ENCODE measurements at regions not wholly inside any gene's neighbourhood (a gene's known extent, or its start where the extent isn't known, plus 50 kb on each side); places are given as distances from the start of the nearest gene placed in this dataset.
A peak's percentile ranks its signal among the peaks of the same experiment; 100 is the strongest.

GRCh38 chr18:76584414-76585310 is 89.6 kb upstream of the ZNF516 start:
- no peak for FAIRE-seq
- Histone ChIP-seq H2AFZ (ENCODE audit: low read length) (no peak overlapping the region), H3K4ac (replicated peaks; ENCODE audit: insufficient read length, low read depth, low read length) (no peak overlapping the region), H3K56ac (replicated peaks; ENCODE audit: insufficient read length, low read depth, low read length) (no peak overlapping the region), H3K23ac (ENCODE audit: insufficient read length) (no peak overlapping the region), H2BK120ac (replicated peaks; ENCODE audit: low read depth, low read length) (no peak overlapping the region), H4K8ac (ENCODE audit: extremely low read depth, insufficient read depth, low read length) (no peak overlapping the region), H3K4me2 (ENCODE audit: insufficient read depth in 1 of 2, low read depth in 2 of 2, low read length in 2 of 2) (no peak overlapping the region), H3K79me2 (ENCODE audit: control insufficient read depth in 1 of 2, insufficient read depth in 2 of 2, low read length in 2 of 2) (no peaks in the 10 kb centered on the region; a peak in 1 of 4 replicates), H2BK15ac (ENCODE audit: low read length) (no peak overlapping the region), H4K91ac (replicated peaks; ENCODE audit: insufficient read length, low read length) (no peak overlapping the region), H4K20me1 (replicated peaks in 1 of 2; ENCODE audit: control insufficient read depth in 1 of 2, insufficient read depth in 2 of 2, low read length in 2 of 2) (no peaks in the 10 kb centered on the region), H2BK5ac (ENCODE audit: low read depth, low read length) (no peak overlapping the region), H2BK20ac (ENCODE audit: low read length) (no peak overlapping the region), H3K27ac (ENCODE audit: low read depth, low read length) (no peak overlapping the region), H3K18ac (ENCODE audit: extremely low read depth, low read length) (no peak overlapping the region), H3K79me1 (ENCODE audit: low read depth, low read length) (no peaks in the 10 kb centered on the region), H4K5ac (ENCODE audit: insufficient read length, low read depth, low read length) (no peak overlapping the region), H3K23me2 (ENCODE audit: low read depth, low read length) (no peaks in the 10 kb centered on the region), H2AK5ac (ENCODE audit: low read depth, low read length) (no peak overlapping the region), H3K4me3 (ENCODE audit: extremely low read depth in 1 of 4, insufficient read depth in 2 of 4, low read depth in 3 of 4, low read length in 4 of 4) (no peak overlapping the region), H3K9ac (replicated peaks in 1 of 4; ENCODE audit: extremely low read depth in 1 of 4, low read depth in 3 of 4, low read length in 3 of 4) (no peak overlapping the region), H3K14ac (ENCODE audit: insufficient read length) (no peak overlapping the region), H2BK12ac (ENCODE audit: low read depth, low read length) (no peak overlapping the region), H3K27me3 (replicated peaks in 1 of 4; ENCODE audit: control insufficient read depth in 3 of 4, extremely low read depth in 1 of 4, insufficient read depth in 3 of 4, low read length in 3 of 4) (no peaks in the 10 kb centered on the region; a peak in 2 of 7 replicates), H3K4me1 (replicated peaks in 1 of 4; ENCODE audit: control insufficient read depth in 3 of 4, insufficient read depth in 4 of 4, low read length in 3 of 4) (peaks cover 0 to 8% (median 6%) of the 10 kb centered on the region in 4 experiments; a peak in 3 of 7 replicates), H3K9me3 (ENCODE audit: insufficient read depth in 2 of 2, low read depth in 1 of 2, low read length in 1 of 2) (no peaks in the 10 kb centered on the region), H3K36me3 (ENCODE audit: control insufficient read depth in 2 of 4, insufficient read depth in 4 of 4, low read length in 3 of 4) (no peaks in the 10 kb centered on the region)
- ChIA-PET POLR2A (ENCODE audit: partially characterized antibody) (no interaction called here), CTCF (ENCODE audit: partially characterized antibody) (interaction anchor here (0.5 to 1.6 kb wide), 3 partner anchors 11 to 86 kb away, joined by 3 to 6 read pairs (median 3); no protein-coding TSS in a partner anchor)
- WGBS, 2 experiments (ENCODE audit: extremely low coverage in 1 of 2, insufficient coverage in 1 of 2, insufficient read length in 1 of 2, insufficient replicate concordance in 2 of 2, low coverage in 1 of 2, low lambda C conversion rate in 2 of 2, missing lambda C conversion rate in 1 of 2), result 77% methylated on average over 18 of the region's 18 CpGs; no CpG with 5 or more reads in 1 of the 2 experiments
- peak in 1 of 2 experiments; percentile 30 for DNase-seq (ENCODE audit: low read depth in 1 of 2, low spot score in 2 of 2)
- TF ChIP-seq USF2 (IDR thresholded peaks at IDR 0.05; ENCODE audit: low read length) (no peak), SIN3A (conservative IDR thresholded peaks at IDR 0.05 in 1 of 2, IDR thresholded peaks at IDR 0.05 in 1 of 2; ENCODE audit: low read depth in 1 of 2, low read length in 2 of 2) (no peak), CBX5 (IDR thresholded peaks at IDR 0.05; ENCODE audit: low read depth, low read length) (no peak), TCF12 (IDR thresholded peaks at IDR 0.05; ENCODE audit: low read depth, low read length) (no peak), SP4 (IDR thresholded peaks at IDR 0.05; ENCODE audit: low read length) (no peak), KDM1A (IDR thresholded peaks at IDR 0.05; ENCODE audit: borderline replicate concordance, low read length) (no peak), MAX (IDR thresholded peaks at IDR 0.05) (no peak), TBP (IDR thresholded peaks at IDR 0.05; ENCODE audit: low read depth, low read length) (no peak), POLR2A (IDR thresholded peaks at IDR 0.05; ENCODE audit: control extremely low read depth in 1 of 2, low read depth in 2 of 2, low read length in 2 of 2) (no peak), FOSL1 (IDR thresholded peaks at IDR 0.05; ENCODE audit: insufficient read depth, low read depth, low read length) (no peak), CTBP2 (IDR thresholded peaks at IDR 0.05; ENCODE audit: borderline replicate concordance, insufficient read depth, insufficient read length, low read length) (no peak)

Data from H1 (cell line).